SW480 (cell line): ENCODE measurements at regions not wholly inside any gene's neighbourhood (a gene's known extent, or its start where the extent isn't known, plus 50 kb on each side); places are given as distances from the start of the nearest gene placed in this dataset.

ENCODE experiments used
- DNase-seq: peaks from one replicate; pipeline ENCODE4 v3.0.0-alpha.2; 2016; ENCODE audit warnings: low spot score

- DNase-seq = peak; percentile 95
Measured at GRCh38 chr2:121075006-121075551, 209.9 kb downstream of the TFCP2L1 start.

- DNase-seq = peak; percentile 51
Measured at GRCh38 chr2:121075641-121076497, 209.1 kb downstream of the TFCP2L1 start.

- peak; percentile 58 for DNase-seq
Measured at GRCh38 chr2:121076498-121076820, 208.5 kb downstream of the TFCP2L1 start.

GRCh38 chr2:121076885-121077549, 208.0 kb downstream of the TFCP2L1 start:
- DNase-seq = peak; percentile 68

GRCh38 chr2:121078899-121079298, 206.1 kb downstream of the TFCP2L1 start:
- DNase-seq = no peak

- DNase-seq = peak; percentile 41
Measured at GRCh38 chr2:121080013-121080772, 204.8 kb downstream of the TFCP2L1 start.

GRCh38 chr2:121081701-121082100, 203.3 kb downstream of the TFCP2L1 start:
- no peak for DNase-seq

GRCh38 chr2:121082191-121082590, 202.8 kb downstream of the TFCP2L1 start:
- DNase-seq = no peak

- no peak for DNase-seq
Measured at GRCh38 chr2:121084130-121084680, 200.8 kb downstream of the TFCP2L1 start.

- no peak for DNase-seq
Measured at GRCh38 chr2:121085801-121086200, 199.2 kb downstream of the TFCP2L1 start.

- DNase-seq = no peak
Measured at GRCh38 chr2:121086450-121086849, 198.6 kb downstream of the TFCP2L1 start.

GRCh38 chr2:121087117-121087516, 197.9 kb downstream of the TFCP2L1 start:
- no peak for DNase-seq

GRCh38 chr2:121088251-121089165, 196.5 kb downstream of the TFCP2L1 start:
- DNase-seq = no peak

- DNase-seq = no peak
Measured at GRCh38 chr2:121089166-121089510, 195.9 kb downstream of the TFCP2L1 start.

- DNase-seq = no peak
Measured at GRCh38 chr2:121090088-121090715, 194.8 kb downstream of the TFCP2L1 start.

- no peak for DNase-seq
Measured at GRCh38 chr2:121092095-121092494, 192.9 kb downstream of the TFCP2L1 start.

- DNase-seq = no peak
Measured at GRCh38 chr2:121093692-121094091, 191.3 kb downstream of the TFCP2L1 start.

GRCh38 chr2:121094101-121094500, 190.9 kb downstream of the TFCP2L1 start:
- no peak for DNase-seq

GRCh38 chr2:121094845-121095244, 190.2 kb downstream of the TFCP2L1 start:
- DNase-seq = no peak

- peak; percentile 66 for DNase-seq
Measured at GRCh38 chr2:121095257-121096080, 189.5 kb downstream of the TFCP2L1 start.
